ENCODE measurements at regions not wholly inside any gene's neighbourhood (a gene's known extent, or its start where the extent isn't known, plus 50 kb on each side); places are given as distances from the start of the nearest gene placed in this dataset.

DNA sequence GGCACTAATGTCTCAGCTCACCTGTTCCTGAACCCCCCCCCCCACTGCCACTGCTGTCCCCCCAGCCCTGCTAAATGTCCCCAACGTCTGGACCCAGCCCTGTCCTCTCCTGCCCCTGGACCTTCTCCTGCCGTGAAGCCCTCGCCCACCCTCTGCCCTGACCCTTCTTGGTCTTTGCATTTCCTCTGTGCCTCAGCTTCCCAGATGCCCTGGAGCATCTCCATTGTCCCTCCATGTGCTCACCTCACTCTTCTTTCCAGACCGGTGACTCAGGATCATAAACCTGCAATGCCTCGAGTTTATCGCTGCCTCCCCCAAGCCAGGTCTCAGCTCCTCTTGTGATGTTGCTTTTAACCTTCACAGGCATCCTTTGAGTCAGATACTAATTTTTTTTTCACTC lies 416.4 kb downstream of the BRD1 start:
- TF ChIP-seq, protein P1, sequence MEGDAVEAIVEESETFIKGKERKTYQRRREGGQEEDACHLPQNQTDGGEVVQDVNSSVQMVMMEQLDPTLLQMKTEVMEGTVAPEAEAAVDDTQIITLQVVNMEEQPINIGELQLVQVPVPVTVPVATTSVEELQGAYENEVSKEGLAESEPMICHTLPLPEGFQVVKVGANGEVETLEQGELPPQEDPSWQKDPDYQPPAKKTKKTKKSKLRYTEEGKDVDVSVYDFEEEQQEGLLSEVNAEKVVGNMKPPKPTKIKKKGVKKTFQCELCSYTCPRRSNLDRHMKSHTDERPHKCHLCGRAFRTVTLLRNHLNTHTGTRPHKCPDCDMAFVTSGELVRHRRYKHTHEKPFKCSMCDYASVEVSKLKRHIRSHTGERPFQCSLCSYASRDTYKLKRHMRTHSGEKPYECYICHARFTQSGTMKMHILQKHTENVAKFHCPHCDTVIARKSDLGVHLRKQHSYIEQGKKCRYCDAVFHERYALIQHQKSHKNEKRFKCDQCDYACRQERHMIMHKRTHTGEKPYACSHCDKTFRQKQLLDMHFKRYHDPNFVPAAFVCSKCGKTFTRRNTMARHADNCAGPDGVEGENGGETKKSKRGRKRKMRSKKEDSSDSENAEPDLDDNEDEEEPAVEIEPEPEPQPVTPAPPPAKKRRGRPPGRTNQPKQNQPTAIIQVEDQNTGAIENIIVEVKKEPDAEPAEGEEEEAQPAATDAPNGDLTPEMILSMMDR (IDR thresholded peaks at IDR 0.05): no peak
- no peak for TF ChIP-seq POLR2A (IDR thresholded peaks at IDR 0.05)

Measured in adrenal gland (tissue), 5 donors.